SK-N-SH (cell line): ENCODE measurements at regions not wholly inside any gene's neighbourhood (a gene's known extent, or its start where the extent isn't known, plus 50 kb on each side); places are given as distances from the start of the nearest gene placed in this dataset.

Experiments
- CTCF ChIA-PET: fragments of 300-600, 350-600 bp; formaldehyde crosslinking; extraction: SDS; loops from one replicate; lab custom pipeline; 2021; lab: Yijun Ruan, JAX
- POLR2A ChIA-PET: fragments of 350-600 bp; sonication (Branson Sonifier 250); formaldehyde crosslinking; extraction: SDS; loops from one replicate; lab custom pipeline; 2020; ENCODE audit warnings: antibody characterized with exemption, inconsistent platforms; lab: Yijun Ruan, JAX
- DNase-seq: peaks from one replicate; pipeline ENCODE4 v3.0.0; 2012
- H2AFZ ChIP-seq: fragments of 200-600 bp; sonication (generic); 2 replicates; pipeline ENCODE4 v1.8.1; 2016; ENCODE audit warnings: antibody characterized with exemption, mild to moderate bottlenecking, low read depth
- H3F3A ChIP-seq: fragments of 200-600 bp; sonication (generic); replicated peaks from 2 replicates; pipeline ENCODE3; 2016; ENCODE audit warnings: antibody characterized with exemption, mild to moderate bottlenecking; ENCODE audit not compliant: insufficient read depth
- H3K27ac ChIP-seq, 2 experiments: fragments of 200-500 bp in 1 of 2; fragments of 200-600 bp in 1 of 2; sonication (Bioruptor generic) in 1 of 2; sonication (generic), shearing (Covaris generic) in 1 of 2; 2 replicates each; pipeline versions ENCODE4 v1.5.1 to v1.6.1; 2014 to 2016; ENCODE audit warnings: low read depth in 2 of 2, inconsistent platforms in 1 of 2, low read length in 1 of 2, mild to moderate bottlenecking in 1 of 2, mixed read lengths in 1 of 2
- H3K27me3 ChIP-seq: fragments of 200-600 bp; sonication (generic), shearing (Covaris generic); 2 replicates; pipeline ENCODE4 v1.6.1; 2016; ENCODE audit warnings: mixed run types; ENCODE audit not compliant: insufficient read depth
- H3K36me3 ChIP-seq, 2 experiments: fragments of 200-500 bp in 1 of 2; fragments of 200-600 bp in 1 of 2; sonication (Bioruptor generic) in 1 of 2; sonication (generic) in 1 of 2; replicated peaks in 1 of 2; 2 replicates each; pipeline versions ENCODE3 to v1.5.1; 2014 to 2016; ENCODE audit warnings: low read length in 1 of 2, mild to moderate bottlenecking in 1 of 2; ENCODE audit not compliant: insufficient read depth in 2 of 2, control insufficient read depth in 1 of 2
- H3K4me1 ChIP-seq, 2 experiments: fragments of 200-500 bp in 1 of 2; fragments of 200-600 bp in 1 of 2; sonication (Bioruptor generic) in 1 of 2; sonication (generic), shearing (Covaris generic) in 1 of 2; 2 replicates each; pipeline versions ENCODE4 v1.5.1 to v1.6.1; 2014 to 2016; ENCODE audit warnings: low read depth in 1 of 2, low read length in 1 of 2, mixed run types in 1 of 2; ENCODE audit not compliant: insufficient read depth in 2 of 2, control insufficient read depth in 1 of 2
- H3K4me2 ChIP-seq: fragments of 200-600 bp; sonication (generic), shearing (Covaris generic); 2 replicates; pipeline ENCODE4 v1.6.1; 2017; ENCODE audit warnings: mixed run types
- H3K4me3 ChIP-seq, 2 experiments: fragments of 200-500 bp in 1 of 2; fragments of 200-600 bp in 1 of 2; sonication (Bioruptor generic) in 1 of 2; sonication (generic), shearing (Covaris generic) in 1 of 2; 2 replicates each; pipeline versions ENCODE4 v1.5.1 to v1.8.1; 2014 to 2016; ENCODE audit warnings: low read depth in 2 of 2, inconsistent platforms in 1 of 2, low read length in 1 of 2, mild to moderate bottlenecking in 1 of 2, mixed read lengths in 1 of 2, moderate library complexity in 1 of 2
- H3K79me2 ChIP-seq: fragments of 200-600 bp; sonication (generic); 2 replicates; pipeline ENCODE4 v1.8.1; 2017; ENCODE audit warnings: mild to moderate bottlenecking; ENCODE audit not compliant: insufficient read depth
- H3K9ac ChIP-seq: fragments of 200-600 bp; sonication (generic); 2 replicates; pipeline ENCODE4 v1.6.1; 2017; ENCODE audit warnings: mixed run types
- H3K9me2 ChIP-seq: fragments of 200-600 bp; sonication (generic); 2 replicates; pipeline ENCODE4 v1.6.1; 2017; ENCODE audit warnings: mixed run types
- H3K9me3 ChIP-seq: fragments of 200-600 bp; sonication (generic); 2 replicates; pipeline ENCODE4 v1.6.1; 2017; ENCODE audit warnings: mixed run types, mild to moderate bottlenecking, moderate library complexity
- H4K20me1 ChIP-seq: fragments of 200-600 bp; sonication (generic); 2 replicates; pipeline ENCODE4 v1.6.1; 2017; ENCODE audit warnings: mild to moderate bottlenecking, mixed run types; ENCODE audit not compliant: insufficient read depth
- CTCF ChIP-seq: fragments of 200-600 bp; sonication (generic); IDR thresholded peaks from 2 replicates; pipeline ENCODE4 v1.6.1; 2017; ENCODE audit warnings: antibody characterized with exemption, mild to moderate bottlenecking, moderate library complexity
- EP300 ChIP-seq, 2 experiments: IDR thresholded peaks; 2 replicates each; pipeline versions ENCODE4 v1.4.0 to v1.6.1; 2012; ENCODE audit warnings: borderline replicate concordance in 1 of 2, low read depth in 1 of 2, low read length in 1 of 2
- NRF1 ChIP-seq: IDR thresholded peaks from 2 replicates; pipeline ENCODE4 v1.6.1; 2012; ENCODE audit warnings: low read depth, mild to moderate bottlenecking, low read length
- RAD21 ChIP-seq: IDR thresholded peaks from 2 replicates; pipeline ENCODE4 v1.6.1; 2012; ENCODE audit warnings: mild to moderate bottlenecking, low read length
- RFX5 ChIP-seq: IDR thresholded peaks from 2 replicates; pipeline ENCODE4 v1.6.1; 2012; ENCODE audit warnings: mild to moderate bottlenecking, improper control_type of control experiment, low read length
- SIN3A ChIP-seq: IDR thresholded peaks from 2 replicates; pipeline ENCODE4 v1.6.1; 2012; ENCODE audit warnings: low read depth, mild to moderate bottlenecking, low read length, moderate library complexity, borderline replicate concordance
- SMC3 ChIP-seq: IDR thresholded peaks from 2 replicates; pipeline ENCODE4 v1.6.1; 2012; ENCODE audit warnings: low read depth, low read length, improper control_type of control experiment
- TAF1 ChIP-seq: IDR thresholded peaks from 2 replicates; pipeline ENCODE4 v1.6.1; 2012; ENCODE audit warnings: low read depth, mild to moderate bottlenecking, low read length, moderate library complexity, borderline replicate concordance
- USF1 ChIP-seq: IDR thresholded peaks from 2 replicates; pipeline ENCODE4 v1.4.0; 2012; ENCODE audit warnings: low read depth, borderline replicate concordance
- ZBTB33 ChIP-seq: IDR thresholded peaks from 2 replicates; pipeline ENCODE4 v1.4.0; 2012; ENCODE audit warnings: low read depth, borderline replicate concordance
- WGBS: methylation state at CpG from one replicate; pipeline ENCODE4 v1.1.6; 2017; ENCODE audit warnings: low lambda C conversion rate; 5-methylcytosine and 5-hydroxymethylcytosine counted together

- WGBS: no CpG with 5 or more reads among the region's 4 CpGs
- H3K9ac ChIP-seq: no peak overlapping the region
- TF ChIP-seq RFX5: no peak
- TF ChIP-seq CTCF: no peak
- no peak for TF ChIP-seq SIN3A
- no peak for TF ChIP-seq ZBTB33
- H2AFZ ChIP-seq: no peak overlapping the region
- no peak overlapping the region for H3K4me2 ChIP-seq
- no peaks in the 10 kb centered on the region for H4K20me1 ChIP-seq
- H3K4me1 ChIP-seq: no peaks in the 10 kb centered on the region; a peak in 1 of 4 replicates
- ChIA-PET POLR2A (no interaction called here), CTCF (interaction anchor here (1.0 to 2.3 kb wide), 6 partner anchors 16 to 160 kb away, joined by 3 to 16 read pairs (median 5); no protein-coding TSS in a partner anchor)
- H3K9me2 ChIP-seq: no peaks in the 10 kb centered on the region
- H3K27ac ChIP-seq: no peak overlapping the region
- no peaks in the 10 kb centered on the region for H3K9me3 ChIP-seq
- no peak for DNase-seq
- no peaks in the 10 kb centered on the region for H3K36me3 ChIP-seq
- peak overlapping the region in 1 of 2 experiments; percentile 56; a peak in 1 of 4 replicates for H3K4me3 ChIP-seq
- H3K27me3 ChIP-seq: no peaks in the 10 kb centered on the region
- H3K79me2 ChIP-seq: no peaks in the 10 kb centered on the region
- no peaks in the 10 kb centered on the region for H3F3A ChIP-seq
These were observed 142.4 kb downstream of the CRYBB2 start for GRCh38 chr22:25361899-25362214.

- Histone ChIP-seq H3K9me2 (no peaks in the 10 kb centered on the region), H3K9ac (no peak overlapping the region), H4K20me1 (no peaks in the 10 kb centered on the region), H3K9me3 (no peaks in the 10 kb centered on the region), H3K4me3 (peak overlapping the region in 1 of 2 experiments; percentile 56; a peak in 1 of 4 replicates), H2AFZ (no peak overlapping the region), H3F3A (no peaks in the 10 kb centered on the region), H3K79me2 (no peaks in the 10 kb centered on the region), H3K4me2 (no peak overlapping the region), H3K27ac (no peak overlapping the region), H3K4me1 (no peaks in the 10 kb centered on the region; a peak in 1 of 4 replicates), H3K27me3 (no peaks in the 10 kb centered on the region), H3K36me3 (no peaks in the 10 kb centered on the region)
- ChIA-PET POLR2A (no interaction called here), CTCF (interaction anchor here (0.7 to 2.3 kb wide), 8 partner anchors 11 to 161 kb away, joined by 3 to 16 read pairs (median 5); no protein-coding TSS in a partner anchor)
- WGBS: 0% methylated on average over 1 of the region's 17 CpGs
- DNase-seq: peak; percentile 83
- TF ChIP-seq NRF1 (no peak), RAD21 (peak; percentile 74), TAF1 (no peak), CTCF (peak; percentile 64), SMC3 (peak; percentile 54), USF1 (no peak), SIN3A (no peak), EP300 (IDR thresholded peaks at IDR 0.05; ENCODE audit: borderline replicate concordance in 1 of 2, low read depth in 1 of 2, low read length in 1 of 2) (no peak)
These were observed 142.9 kb downstream of the CRYBB2 start for GRCh38 chr22:25362215-25362882.
